ENCODE measurements at regions not wholly inside any gene's neighbourhood (a gene's known extent, or its start where the extent isn't known, plus 50 kb on each side); places are given as distances from the start of the nearest gene placed in this dataset.

- intact Hi-C loops (cut with micrococcal nuclease; ENCODE audit: unreplicated experiment): no loop called here
- RAD21 ChIA-PET (ENCODE audit: unreplicated experiment): no interaction called here
- H3K27me3 ChIP-seq (replicated peaks in 1 of 2; ENCODE audit: control insufficient read depth in 2 of 2, insufficient read depth in 2 of 2, low read length in 1 of 2): no peaks in the 10 kb centered on the region
- ATAC-seq: no peak
- no peak for DNase-seq (ENCODE audit: low read depth, low spot score)
- WGBS (ENCODE audit: insufficient coverage, insufficient replicate concordance, low lambda C conversion rate, missing lambda C conversion rate): 3% methylated on average over 4 of the region's 4 CpGs
- no TSS peak for BruUV-seq (replicated peaks)
- no peak overlapping the region for H2AFZ ChIP-seq (ENCODE audit: control insufficient read depth, low read depth, low read length)
- no peak overlapping the region for H3K4me2 ChIP-seq (ENCODE audit: control insufficient read depth, insufficient read depth)
- H3K9ac ChIP-seq (ENCODE audit: control insufficient read depth, insufficient read depth, low read length): no peak overlapping the region
- no peaks in the 10 kb centered on the region for H3K79me2 ChIP-seq (ENCODE audit: control insufficient read depth, insufficient read depth, low read length)
- H3K9me3 ChIP-seq (replicated peaks; ENCODE audit: control insufficient read depth, insufficient read depth, low read length): no peaks in the 10 kb centered on the region; the same call in 2 of the 3 replicates
- in situ Hi-C loops (cut with MboI): no loop called here
- SMC1A ChIA-PET (ENCODE audit: uncharacterized antibody, unreplicated experiment): no interaction called here
- no peaks in the 10 kb centered on the region for H3K36me3 ChIP-seq (ENCODE audit: control insufficient read depth in 2 of 2, insufficient read depth in 2 of 2, low read length in 1 of 2)
- no peak overlapping the region for H3K4me3 ChIP-seq
- H3K27ac ChIP-seq (ENCODE audit: control insufficient read depth, insufficient read depth): no peak overlapping the region
- POLR2A ChIA-PET: interaction anchor here (0.6 kb wide), 1 partner anchor 13 kb away, joined by 5 read pairs; no protein-coding TSS in a partner anchor
- H3K4me1 ChIP-seq (ENCODE audit: control insufficient read depth, insufficient read depth, low read length): no peaks in the 10 kb centered on the region
- no peak for TF ChIP-seq PKNOX1 (IDR thresholded peaks at IDR 0.05)
- TF ChIP-seq, protein P1, sequence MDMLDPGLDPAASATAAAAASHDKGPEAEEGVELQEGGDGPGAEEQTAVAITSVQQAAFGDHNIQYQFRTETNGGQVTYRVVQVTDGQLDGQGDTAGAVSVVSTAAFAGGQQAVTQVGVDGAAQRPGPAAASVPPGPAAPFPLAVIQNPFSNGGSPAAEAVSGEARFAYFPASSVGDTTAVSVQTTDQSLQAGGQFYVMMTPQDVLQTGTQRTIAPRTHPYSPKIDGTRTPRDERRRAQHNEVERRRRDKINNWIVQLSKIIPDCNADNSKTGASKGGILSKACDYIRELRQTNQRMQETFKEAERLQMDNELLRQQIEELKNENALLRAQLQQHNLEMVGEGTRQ (IDR thresholded peaks at IDR 0.05; ENCODE audit: borderline replicate concordance, low read depth, low read length): no peak
- TF ChIP-seq, protein P2, sequence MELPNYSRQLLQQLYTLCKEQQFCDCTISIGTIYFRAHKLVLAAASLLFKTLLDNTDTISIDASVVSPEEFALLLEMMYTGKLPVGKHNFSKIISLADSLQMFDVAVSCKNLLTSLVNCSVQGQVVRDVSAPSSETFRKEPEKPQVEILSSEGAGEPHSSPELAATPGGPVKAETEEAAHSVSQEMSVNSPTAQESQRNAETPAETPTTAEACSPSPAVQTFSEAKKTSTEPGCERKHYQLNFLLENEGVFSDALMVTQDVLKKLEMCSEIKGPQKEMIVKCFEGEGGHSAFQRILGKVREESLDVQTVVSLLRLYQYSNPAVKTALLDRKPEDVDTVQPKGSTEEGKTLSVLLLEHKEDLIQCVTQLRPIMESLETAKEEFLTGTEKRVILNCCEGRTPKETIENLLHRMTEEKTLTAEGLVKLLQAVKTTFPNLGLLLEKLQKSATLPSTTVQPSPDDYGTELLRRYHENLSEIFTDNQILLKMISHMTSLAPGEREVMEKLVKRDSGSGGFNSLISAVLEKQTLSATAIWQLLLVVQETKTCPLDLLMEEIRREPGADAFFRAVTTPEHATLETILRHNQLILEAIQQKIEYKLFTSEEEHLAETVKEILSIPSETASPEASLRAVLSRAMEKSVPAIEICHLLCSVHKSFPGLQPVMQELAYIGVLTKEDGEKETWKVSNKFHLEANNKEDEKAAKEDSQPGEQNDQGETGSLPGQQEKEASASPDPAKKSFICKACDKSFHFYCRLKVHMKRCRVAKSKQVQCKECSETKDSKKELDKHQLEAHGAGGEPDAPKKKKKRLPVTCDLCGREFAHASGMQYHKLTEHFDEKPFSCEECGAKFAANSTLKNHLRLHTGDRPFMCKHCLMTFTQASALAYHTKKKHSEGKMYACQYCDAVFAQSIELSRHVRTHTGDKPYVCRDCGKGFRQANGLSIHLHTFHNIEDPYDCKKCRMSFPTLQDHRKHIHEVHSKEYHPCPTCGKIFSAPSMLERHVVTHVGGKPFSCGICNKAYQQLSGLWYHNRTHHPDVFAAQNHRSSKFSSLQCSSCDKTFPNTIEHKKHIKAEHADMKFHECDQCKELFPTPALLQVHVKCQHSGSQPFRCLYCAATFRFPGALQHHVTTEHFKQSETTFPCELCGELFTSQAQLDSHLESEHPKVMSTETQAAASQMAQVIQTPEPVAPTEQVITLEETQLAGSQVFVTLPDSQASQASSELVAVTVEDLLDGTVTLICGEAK (IDR thresholded peaks at IDR 0.05; ENCODE audit: borderline replicate concordance): no peak
- TF ChIP-seq ETV6 (conservative IDR thresholded peaks at IDR 0.05 in 1 of 2, IDR thresholded peaks at IDR 0.05 in 1 of 2; ENCODE audit: borderline replicate concordance in 1 of 2, low read depth in 1 of 2): no peak
- TF ChIP-seq RCOR1 (conservative IDR thresholded peaks at IDR 0.05; ENCODE audit: low read depth, low read length): no peak
- TF ChIP-seq BRCA1 (IDR thresholded peaks at IDR 0.05; ENCODE audit: low read depth, low read length): no peak
- no peak for TF ChIP-seq SMARCA5 (IDR thresholded peaks at IDR 0.05)
- TF ChIP-seq WRNIP1 (IDR thresholded peaks at IDR 0.05; ENCODE audit: borderline replicate concordance, low read depth, low read length): no peak
- TF ChIP-seq SKIL (IDR thresholded peaks at IDR 0.05; ENCODE audit: low read depth, poor library complexity, severe bottlenecking): no peak
- no peak for FAIRE-seq
- H4K20me1 ChIP-seq (ENCODE audit: control insufficient read depth, insufficient read depth): no peaks in the 10 kb centered on the region
- CTCF ChIA-PET: no interaction called here
Measured at GRCh38 chr19:28972058-28972852, 240.7 kb downstream of the UQCRFS1 start.
